GM18870 (cell line): ENCODE measurements at regions not wholly inside any gene's neighbourhood (a gene's known extent, or its start where the extent isn't known, plus 50 kb on each side); places are given as distances from the start of the nearest gene placed in this dataset.

Experiments
- ATAC-seq: cut with Tn5 transposase; IDR thresholded peaks from one replicate; pipeline ENCODE4 v1.9.1; 2021; ENCODE audit warnings: moderate library complexity; ENCODE audit not compliant: unreplicated experiment

DNA sequence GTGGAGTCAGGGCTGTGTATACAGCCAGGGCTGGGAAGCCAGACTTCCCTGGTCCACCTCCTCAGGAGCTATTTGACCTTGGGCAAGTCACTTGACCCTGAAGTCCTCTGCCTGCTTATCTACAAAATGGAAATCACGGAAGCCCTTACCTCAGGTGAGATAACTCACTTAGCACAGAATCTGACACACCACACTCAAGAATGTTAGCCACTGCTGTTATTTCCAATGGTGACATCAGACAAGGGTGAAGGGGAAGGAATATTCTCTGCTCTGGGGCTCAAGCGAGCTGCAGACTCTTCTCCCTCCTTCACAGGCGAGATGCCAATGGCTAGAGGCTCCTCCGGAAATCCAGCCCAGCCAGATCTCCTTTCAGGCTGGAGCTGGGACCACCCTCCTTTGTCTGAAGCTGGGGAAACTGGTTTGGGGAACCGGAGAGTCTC, 189.6 kb downstream of the HAUS1 start:
- ATAC-seq: no peak

DNA sequence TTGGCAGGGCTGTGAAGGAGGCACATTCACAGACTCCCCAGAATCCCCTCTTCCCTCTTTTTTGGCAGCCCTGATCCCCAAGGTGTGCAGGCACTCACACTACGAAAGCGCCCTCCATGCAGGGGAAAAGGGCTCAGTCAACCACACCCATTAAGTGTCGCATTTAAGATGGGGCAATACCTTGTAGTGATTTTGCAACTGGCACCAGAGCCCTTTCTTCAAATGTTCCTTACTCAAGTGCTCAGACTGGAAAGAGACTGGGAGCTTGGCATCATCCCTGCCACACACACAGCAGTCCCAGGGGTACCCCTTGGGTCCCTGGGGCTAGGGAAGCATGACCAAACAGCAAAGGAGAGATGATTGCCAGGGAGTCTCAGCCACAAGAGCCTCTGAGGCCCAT, 190.1 kb downstream of the HAUS1 start:
- no peak for ATAC-seq

DNA sequence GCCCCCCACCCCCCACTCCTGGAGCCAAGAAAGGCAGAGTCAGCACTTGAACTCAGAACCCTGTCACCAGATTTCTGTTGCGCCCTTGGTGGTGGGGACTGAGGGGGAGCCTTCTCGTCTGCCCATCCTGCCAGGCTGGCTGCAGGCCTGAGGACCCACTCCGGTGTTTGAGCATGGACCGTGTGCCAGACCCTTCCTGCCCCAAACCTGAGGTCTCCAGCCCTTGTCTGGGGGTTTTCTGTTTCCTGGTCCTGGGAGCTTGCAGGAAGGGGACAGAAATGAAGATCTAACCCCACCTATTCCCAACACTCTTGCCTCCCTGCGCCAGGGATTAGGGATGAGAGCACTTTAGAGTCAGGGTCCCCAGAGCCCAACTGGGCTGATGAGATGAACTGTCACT, 190.6 kb downstream of the HAUS1 start:
- no peak for ATAC-seq

DNA sequence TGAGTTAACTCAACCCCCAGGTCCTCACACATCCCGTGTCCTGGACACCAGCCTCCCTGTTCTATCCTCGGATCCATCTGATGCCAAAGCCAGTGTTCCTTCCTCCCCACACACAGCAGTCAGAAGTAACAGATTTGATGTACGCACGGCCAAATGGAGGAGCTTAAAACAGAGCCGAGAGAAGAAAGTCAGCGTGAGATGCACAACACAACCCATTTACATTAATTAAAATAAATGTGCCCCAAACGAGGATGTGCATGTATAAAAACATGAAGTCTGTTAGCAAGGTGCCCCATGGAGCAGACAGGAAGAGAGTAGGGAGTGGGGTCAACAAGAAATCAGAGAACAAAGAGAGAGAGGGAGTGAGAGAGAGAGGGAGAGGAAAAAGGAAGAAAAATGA, 191.2 kb downstream of the HAUS1 start:
- ATAC-seq: no peak

DNA sequence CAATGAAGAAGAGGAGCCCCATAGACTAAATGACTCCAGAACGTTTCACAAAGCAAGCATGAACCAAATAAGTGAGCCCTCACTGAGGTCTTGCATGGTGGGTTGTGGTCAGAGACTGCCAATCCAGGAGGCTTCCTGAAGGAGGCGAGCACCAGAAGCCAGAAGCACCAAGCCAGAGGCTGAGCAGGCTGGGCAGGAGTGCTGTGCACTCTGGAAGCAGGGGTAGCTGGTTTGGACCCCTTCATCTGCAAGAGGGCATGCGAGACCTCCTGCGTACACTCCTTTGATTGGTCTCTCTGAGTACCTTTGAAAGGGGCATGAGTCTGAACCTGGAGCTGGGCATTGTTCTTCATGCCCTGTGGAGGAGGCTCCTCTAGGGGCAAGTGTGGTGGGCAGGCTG, 192.5 kb downstream of the HAUS1 start:
- no peak for ATAC-seq

DNA sequence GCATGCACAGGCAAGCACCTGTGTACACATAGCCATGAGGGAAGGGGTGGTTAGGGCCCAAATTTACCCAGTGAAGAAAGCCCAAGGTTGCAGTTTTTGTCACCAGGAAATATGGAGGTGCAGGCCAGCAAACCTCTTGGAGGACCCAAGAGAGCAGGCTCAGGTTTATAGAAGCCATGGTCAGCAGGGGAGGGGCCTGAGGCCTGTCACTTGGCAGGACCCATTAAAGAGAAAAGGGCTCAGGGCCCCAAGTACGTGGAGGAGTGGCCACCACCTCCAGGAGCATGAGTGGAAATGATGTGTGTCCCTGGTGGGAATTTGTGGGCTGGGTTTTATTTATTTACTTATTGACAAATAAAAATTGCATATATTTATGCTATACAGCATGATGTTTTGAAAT, 192.9 kb downstream of the HAUS1 start:
- no peak for ATAC-seq

DNA sequence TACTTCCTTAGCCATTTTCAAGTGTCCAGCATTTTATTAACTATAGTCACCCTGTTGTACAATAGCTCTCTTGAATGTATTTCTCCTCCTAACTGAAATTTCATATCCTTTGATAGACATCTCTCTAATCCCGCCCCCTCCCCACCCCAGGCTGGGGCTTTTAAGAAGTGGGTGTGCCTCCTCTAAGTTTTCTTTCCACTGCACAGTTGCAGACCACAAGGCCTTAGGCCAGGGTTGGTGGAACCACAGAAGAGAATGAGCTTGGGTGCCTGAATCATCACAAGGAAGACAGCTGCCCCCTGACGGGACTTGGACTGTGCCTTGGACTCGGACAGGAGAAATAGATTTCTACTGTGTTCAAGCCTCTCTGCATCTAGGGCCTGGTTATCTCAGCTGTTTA, 193.4 kb downstream of the HAUS1 start:
- no peak for ATAC-seq

DNA sequence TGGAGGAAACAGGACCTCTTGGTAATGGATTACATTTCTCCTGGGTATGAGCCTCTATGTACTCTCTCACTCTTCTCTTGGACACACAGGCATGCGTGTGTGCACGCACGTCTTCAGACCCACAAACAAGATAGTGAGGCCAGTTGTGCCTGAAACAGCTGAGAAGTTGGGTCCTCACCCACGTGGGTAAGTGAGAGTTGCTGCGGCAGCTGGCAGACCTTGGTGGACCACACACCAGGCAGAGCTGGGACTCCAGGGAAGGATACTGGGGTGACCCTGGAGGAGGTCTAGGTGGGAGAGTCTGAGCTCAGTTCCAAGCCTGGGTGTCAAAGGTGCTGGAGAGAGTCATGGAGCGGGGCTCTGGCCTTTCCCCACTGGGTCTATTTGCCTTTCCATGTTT, 194.3 kb downstream of the HAUS1 start:
- ATAC-seq: no peak

DNA sequence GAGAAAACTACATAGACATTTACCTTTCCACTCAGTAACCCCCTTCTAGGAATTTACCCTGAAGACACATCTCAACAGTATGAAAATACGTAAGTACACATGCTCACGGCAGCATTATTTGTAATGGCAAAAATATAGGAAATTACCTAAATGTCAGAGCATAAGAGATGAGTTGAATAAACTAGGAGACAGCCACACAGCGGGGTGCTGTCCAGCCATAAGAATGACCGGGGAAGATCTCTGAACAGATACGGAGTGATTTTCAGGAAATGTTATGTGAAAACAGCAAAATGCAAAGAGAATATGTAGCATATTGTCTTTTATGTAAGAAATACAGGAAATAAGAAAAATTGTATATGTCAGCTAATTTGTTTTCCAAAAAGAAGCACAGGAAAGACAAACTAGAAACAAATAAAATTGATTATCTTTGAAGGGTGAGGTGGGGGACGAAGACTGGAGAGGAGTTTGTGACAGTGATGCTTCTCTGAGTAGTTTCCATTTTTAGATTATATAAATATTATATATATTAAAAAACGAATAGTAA, 195.4 kb downstream of the HAUS1 start:
- no peak for ATAC-seq

DNA sequence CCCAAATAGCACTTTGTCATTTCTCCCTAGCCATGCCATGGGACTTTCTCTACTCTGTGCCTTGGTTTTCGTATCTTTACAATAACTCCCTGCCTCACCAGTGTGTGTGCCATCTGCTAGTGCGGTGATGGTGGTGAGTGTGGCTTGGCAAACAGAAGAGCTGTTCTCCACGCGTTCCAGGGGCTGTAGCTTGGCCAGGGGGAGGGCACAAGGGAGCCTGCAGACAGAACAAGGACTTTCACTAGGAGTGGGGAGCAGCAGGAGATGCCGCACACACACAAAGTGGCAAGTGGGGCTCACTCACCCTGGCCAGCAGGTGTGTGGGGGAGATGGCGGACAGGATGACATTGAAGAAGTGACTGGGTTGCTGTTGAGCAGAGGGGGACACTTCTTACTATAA, 196.9 kb downstream of the HAUS1 start:
- ATAC-seq: no peak

DNA sequence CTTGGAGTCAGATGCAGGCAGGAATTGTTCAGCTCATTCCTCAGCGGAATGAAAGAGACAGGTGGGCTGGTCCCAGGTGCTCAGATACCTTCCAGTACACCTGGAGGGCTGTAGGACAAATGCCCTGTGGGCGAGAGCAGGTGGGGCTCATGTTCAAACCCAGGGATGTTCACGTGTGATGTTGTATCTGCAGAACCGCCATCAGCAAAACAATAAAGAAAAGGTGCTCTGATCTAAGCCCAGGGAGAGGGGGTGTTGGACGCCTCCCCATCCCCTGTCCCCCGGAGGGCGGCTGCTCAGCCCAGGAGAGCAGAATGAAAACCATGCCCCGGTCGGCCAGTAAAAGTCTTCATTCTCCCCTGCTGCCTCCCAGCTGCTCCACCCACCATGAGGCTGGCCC, 197.4 kb downstream of the HAUS1 start:
- no peak for ATAC-seq

DNA sequence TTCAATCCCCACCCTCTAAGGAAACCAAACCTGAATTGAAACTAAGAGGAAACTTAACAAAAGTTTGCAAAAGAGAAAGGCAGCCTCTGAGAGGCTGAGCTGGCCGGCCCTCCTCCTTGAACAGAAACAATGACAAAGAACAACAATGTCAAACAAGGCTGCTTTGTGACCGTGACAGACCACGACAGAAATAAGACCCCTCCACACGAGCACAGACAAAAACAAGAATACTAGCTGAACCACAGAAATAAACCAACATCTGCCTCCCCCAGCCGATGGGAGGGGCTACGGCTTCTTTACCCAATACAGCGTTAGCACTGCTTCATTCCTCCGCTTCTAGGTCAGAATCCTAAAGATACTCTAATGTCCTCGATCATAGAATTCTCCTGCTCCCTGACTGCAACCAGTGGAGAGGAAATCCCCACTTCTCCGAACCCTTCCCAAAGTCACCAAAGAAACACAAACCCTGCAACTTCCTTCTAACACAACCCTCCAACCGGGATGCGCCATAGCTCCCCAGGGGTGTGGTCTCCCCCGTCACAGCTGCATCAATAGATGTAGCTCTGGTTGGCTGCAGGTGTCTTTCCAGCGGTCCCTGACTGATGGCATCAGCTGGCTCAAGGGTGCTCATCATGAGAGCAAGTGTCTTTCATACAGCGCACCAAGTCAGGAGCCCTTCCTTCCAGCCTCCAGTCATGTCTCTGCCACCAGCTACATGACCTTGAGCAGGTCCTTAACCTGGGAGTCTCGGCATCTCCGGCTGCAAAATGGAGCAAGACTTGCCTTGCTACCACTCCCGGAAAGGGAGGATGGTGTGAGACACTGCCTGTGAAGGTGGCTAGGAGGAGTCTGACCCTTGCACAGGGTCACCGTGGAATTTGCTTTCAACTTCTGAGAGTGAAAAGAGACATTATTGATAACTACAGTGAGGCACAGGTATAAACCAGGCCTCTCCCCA, 198.6 kb downstream of the HAUS1 start:
- ATAC-seq: no peak

DNA sequence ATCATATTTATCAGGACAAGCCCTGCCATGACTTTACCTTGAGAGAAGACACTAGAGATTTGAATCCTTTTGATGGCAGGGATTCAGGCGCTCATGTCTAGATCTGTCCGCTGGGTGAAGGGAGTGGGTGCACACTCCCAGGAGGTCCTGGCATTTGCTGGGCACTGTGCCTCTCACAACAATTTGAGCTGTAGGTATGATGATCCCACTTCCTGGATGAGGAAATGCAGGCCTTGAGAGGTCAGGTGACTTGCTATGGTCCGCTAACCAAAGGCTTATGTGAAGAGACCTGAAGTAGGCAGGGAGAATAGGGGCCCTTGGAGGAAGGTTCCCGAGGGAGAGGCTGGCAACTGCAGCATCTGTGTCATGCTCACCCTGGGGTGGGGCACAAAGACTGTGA, 206.1 kb downstream of the HAUS1 start:
- no peak for ATAC-seq

DNA sequence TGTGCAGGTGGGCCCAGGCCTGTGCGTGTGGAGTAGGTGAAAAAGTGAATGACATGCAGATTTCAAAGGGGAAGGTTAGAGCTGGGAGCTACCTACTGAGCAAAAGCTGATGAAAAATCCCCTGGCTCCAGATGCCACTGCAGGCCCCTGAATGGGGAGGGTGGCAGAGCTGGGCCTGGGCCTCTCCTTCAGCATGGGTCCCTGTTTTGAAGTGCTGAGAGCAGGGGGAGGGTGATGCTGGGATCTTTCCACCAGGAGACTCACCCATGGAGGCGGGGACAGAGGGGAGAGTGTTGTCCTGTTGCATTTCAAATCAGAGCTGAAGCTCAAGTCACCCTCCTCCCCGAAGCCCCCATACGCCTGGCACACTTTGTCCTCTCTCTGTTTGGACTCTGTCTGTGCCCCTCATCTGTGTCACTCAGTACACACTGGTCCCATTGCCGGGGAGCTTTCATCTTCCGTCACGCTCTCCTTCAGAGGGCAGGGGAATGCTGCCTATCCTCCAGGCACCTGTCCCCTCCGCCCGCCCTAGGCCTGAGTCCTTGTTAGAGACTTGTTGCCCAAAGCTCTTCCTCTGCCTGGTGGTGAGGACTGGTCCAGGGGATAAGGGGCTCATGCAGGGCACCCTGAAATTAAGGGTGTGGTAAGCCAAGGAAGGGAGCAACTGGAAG, 206.6 kb downstream of the HAUS1 start:
- ATAC-seq: no peak

DNA sequence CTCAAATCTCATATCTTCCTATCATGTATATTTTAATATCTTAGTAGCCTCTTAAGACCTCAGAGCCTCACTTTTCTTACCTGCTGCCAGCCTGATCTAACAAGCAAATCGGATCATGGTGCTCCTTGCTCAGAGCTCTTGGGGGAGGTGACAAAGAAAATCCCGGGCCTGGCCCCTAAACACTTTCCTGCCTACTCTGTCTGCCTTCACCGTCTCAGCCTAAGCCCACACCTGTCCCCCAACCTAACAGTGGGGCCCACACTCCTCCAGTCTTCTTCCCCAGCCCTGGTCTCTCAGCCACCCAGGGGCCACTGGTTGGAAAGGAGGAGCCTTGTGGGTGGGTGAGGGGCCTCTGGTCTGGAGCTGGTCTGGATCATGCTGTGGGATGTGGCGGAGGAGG, 207.3 kb downstream of the HAUS1 start:
- no peak for ATAC-seq

DNA sequence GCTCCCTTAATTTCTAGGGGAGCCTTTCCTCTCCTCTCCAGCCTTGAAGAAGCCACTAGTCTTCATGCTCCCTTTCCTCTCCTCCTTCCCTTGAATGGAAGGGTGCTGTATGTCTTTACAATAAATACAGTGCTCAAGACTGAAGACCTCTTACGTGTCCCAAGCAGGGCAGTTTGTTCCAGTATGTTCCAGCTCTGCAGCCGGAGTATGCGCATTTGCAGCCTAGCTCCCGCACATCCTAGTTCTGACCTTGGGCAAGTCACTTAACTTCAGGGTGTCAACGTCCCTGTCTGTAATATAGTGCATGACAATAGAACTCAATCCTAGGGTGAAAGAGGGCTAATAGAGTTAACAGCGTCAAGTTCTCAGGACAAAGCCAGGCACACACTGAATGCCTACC, 208.0 kb downstream of the HAUS1 start:
- no peak for ATAC-seq

DNA sequence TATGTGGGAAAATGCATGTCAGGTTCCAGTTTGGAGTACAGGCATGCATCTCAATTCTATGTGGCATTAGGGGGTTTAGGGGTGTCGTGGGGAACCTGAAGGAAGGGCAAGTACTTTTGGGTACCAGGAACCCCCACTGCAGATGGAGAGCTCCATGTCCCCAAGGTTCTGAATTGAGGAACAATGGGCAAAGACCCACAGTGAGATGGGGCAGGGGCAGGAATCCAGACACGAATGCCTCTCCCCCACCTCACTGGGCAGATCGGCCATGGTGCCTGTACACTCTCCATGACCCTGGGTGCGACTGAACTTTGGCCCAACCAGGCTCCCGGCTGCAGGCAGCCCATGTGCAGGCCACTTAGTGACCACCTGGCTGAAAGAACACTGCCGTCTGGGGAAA, 209.3 kb downstream of the HAUS1 start:
- ATAC-seq: no peak

DNA sequence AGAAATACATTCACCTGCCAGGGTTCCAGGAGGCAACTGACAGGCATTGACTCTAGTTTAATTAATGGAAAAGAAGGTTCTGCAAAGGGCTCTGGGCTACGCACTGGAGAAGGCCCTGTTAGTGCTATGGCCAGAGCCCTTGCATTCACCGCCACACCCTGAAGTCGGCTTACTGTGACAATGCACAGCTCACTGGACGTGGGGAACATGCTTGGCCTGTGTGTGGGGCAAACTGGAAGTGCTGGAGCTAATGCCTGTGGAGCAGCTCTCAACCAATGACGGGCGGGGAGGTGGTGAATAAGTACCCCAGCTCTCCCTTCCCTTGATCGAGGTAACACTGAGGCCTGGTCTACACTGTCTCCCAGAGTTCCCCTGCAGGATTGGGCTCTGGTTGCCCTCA, 209.8 kb downstream of the HAUS1 start:
- ATAC-seq: no peak

DNA sequence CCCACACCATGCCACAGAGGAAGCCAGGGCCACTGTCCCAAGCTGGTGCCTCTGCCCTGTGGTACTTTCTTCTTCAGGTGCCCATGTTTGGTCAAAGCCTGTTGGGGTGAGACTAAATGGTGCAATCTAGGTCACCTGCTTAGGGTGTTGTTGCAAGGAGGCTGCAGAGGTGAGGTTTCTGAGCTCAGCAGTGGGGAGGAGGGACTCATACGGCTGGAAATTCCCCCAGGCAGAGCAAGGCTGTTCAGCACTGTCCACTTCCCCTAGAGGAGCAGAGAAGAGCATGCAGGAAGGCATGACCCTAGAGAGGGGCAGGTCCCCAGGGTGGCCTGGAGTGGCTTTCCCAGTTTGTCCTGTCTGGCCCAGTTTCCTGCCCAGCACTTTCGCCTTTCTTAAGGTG, 211.0 kb downstream of the HAUS1 start:
- ATAC-seq: no peak

DNA sequence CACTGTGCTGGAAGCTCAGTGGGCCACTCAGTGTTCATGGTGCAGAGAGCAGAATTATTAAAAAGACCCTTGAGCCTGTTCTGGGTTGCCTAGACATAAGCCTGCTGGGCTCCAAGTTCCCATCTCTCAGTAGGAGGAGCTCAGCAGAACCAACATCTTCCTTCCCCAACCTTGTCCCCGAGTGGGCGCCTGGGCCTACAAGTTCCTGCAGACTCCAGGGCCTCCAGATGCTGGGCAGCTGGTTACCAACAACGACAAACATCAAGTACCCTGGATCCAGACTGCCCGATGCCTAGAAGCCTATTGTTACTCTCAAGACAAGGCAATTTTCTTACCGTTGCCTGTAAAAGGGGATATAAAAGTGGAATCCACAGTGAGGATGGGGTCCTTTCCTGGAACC, 214.2 kb downstream of the HAUS1 start:
- no peak for ATAC-seq

DNA sequence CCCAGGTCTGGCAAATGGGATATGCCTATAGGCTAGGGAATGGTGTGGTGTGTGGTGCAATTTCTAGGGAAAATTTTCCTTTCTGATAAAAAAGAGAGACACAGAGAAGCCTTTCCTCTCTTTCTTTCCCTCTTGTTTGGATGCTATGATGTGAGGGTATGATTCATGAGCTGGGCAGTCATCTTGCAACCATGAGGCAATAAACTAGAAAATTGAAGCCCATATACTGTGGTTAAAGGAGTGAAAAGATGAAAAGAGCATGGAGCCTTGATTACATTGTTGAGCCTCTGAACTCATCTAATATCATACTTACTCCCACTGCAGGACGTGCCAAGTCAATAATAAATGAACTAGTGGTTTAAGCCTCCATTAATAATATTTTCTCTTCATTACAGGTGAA, 215.6 kb downstream of the HAUS1 start:
- no peak for ATAC-seq

DNA sequence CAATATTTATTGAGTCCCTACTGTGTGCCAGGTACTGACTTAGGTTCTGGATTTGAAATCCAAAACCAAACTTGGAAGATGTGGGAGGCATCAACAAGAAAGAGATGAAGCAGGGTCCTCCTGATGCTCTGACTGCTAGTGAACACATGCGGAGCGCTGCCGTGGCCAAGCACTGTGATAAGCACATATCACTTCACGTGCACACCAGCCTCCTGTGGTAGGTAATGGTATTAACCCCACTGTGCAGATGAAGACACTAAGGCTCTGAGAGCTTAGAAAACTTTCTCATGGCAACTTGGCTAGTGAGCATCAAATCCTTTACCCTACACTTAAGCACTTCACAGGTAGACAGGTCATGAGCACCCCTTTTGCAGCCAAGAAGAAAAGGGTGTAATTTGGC, 216.1 kb downstream of the HAUS1 start:
- ATAC-seq: no peak
